ENCODE measurements at regions not wholly inside any gene's neighbourhood (a gene's known extent, or its start where the extent isn't known, plus 50 kb on each side); places are given as distances from the start of the nearest gene placed in this dataset.
"Not testable (repeated sequence)": the region's sequence is repeated elsewhere in the genome, so short reads cannot be mapped to it uniquely, and the experiment has no call there.

DNA sequence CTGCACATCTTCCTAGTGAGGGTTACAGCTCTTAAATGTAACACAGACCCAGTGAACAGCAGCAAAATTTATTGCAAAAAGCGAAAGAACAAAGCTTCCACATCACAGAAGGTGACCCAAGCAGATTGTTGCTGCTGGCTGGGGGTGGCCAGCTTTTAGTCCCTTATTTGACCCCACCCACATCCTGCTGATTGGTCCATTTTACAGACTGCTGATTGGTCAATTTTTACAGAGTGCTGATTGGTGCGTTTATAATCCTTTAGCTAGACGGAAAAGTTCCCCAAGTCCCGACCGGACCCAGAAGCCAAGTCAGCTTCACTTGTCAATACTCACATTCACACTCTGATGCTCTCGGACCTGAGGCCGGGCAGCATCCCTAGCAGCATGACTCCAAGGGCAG is 154.5 kb upstream of the ATP10A start:
- DNase-seq = no peak

DNA sequence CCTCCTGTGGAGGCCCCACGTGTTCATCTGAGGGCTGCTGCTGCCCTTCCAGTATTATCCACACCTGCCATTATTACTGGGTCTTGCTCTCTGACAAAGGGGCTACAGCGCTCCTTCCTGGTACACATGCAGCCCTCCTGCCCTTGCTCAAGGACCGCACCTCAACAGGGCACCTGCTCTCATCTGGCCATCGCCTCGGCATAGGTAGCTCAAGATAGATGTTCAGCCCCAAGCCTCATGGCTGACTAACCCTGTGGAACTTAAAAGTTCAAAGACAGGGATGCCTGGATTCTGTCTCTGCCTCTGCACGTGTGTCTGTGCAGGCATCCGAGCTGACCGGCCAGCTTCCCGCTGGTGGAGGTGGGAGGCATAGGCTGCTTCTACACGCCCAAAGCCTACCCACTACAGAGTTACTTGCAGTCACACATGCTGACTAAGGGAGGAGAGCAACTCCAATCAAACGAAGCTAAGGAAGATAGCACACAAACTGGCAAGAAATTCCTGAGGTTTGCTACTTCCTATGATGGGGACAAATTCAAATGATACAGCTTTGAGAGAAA is 152.5 kb upstream of the ATP10A start:
- no peak for DNase-seq

DNA sequence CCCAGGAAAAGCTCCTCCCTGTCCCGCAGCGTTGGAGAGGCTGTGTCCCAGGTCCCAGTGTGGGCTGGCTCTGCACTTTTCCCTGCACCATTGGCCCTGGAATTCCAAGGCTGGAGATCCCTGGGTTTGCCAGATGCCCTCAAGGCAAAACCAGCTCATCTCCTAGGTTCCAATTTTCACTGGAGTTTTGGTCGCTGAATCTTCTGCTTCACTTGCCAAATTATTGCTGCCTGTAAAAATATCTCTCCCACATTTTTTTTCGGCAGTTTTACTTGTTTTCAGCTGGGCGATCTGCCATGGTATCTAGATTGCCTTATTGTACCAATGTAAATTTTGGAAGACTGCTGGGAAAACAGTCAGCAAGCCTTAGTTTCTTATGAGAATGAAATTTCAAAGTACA is 150.9 kb upstream of the ATP10A start:
- no peak for DNase-seq

- no peak for DNase-seq
These were observed 148.8 kb upstream of the ATP10A start for GRCh38 chr15:26011916-26012315.

- no peak for DNase-seq
These were observed 144.0 kb upstream of the ATP10A start for GRCh38 chr15:26007151-26007550.

DNA sequence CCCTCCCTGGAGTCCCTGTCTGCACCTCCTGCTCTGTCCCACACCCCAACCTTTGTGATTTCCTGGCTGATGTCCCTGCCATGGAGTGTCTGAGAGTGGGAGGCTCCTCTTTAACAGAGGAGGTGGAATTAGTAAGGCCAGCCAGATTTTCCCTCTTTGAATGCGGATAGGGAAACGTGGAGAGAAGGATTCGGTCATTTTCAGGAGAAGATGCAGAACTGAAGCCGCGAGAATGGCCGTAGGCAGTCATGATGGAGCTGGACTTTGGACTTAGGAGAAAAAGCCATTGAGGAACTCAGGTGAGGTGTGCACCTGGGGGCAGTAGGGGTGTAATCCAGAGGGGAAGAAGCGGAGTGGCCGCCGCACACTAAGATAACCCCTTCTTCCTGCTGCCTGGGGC is 138.1 kb upstream of the ATP10A start:
- no peak for DNase-seq

DNA sequence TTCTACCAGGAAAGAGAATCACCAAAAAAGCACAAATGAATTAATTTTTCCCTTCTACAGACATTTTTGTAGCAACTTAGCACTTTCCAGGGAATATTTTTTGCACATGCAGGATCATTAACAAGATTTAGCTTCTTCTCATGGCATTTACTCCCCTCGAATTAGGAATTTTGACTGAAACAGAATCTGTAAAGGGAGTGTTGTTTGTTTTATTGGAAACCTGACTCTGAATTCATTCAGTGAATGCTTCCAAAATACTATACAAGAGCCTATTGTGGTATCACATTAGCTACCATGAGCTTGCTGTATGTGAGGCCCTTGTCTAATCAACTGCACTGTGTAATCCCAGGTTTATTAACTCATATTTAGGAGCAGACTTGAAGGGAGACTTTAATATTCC is 130.4 kb upstream of the ATP10A start:
- DNase-seq = no peak

DNA sequence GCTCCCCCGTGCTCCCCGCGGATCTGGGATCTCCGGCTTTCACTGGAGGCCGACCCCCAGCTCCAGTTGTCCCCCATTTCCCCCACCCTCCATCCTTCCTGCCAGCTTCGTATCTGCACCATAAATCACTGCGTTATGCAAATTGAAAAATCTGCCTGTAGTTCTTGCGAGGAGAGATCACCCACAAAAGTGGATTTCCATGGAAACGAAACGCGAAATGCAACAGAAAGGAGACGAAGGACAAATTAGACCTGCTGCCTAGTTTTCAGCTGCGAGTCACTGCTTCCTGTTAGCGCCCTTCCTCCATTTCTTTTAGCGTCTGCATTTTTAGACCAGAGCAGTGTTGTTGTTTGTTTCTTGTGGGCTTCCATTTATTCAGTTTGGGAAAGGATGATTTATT is 127.1 kb upstream of the ATP10A start:
- DNase-seq = no peak

- no peak for DNase-seq
These were observed 126.2 kb upstream of the ATP10A start for GRCh38 chr15:25989327-25989726.

DNA sequence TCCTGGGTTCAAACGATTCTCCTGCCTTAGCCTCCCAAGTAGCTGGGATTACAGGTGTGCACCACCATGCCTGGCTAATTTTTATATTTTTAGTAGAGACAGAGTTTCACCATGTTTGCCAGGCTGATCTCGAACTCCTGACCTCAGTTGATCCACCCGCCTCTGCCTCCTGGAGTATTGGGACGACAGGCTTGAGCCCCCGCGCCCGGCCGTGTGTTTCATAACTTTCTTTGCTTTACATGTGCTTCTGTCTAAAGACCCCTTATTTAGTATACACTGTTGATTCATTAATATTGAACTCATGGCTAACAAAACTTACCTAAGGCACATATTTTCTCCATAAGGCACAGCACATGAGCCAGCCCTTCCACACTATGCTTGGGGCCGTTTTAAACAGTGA is 125.6 kb upstream of the ATP10A start:
- DNase-seq = not testable (repeated sequence)

DNA sequence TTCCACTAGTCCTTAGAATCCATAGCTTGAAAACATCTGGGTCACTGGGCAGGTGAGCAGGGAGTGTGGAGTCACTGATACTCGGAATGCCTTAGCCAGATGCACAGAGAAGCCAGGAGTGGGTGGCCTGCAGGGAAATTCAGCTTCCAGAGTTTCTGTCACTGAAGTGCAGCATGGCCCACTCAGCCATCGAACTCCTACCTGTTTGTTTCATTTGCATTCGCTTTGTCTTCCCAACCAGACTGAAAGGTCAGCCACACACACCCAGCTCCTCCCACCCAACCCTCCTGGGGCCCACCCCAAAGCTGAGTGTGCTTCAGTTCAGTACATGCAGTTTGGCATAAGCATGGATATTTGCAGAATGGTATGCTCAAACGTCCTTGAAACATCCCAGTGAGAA is 124.5 kb upstream of the ATP10A start:
- no peak for DNase-seq

- DNase-seq = no peak
These were observed 122.0 kb upstream of the ATP10A start for GRCh38 chr15:25985165-25985564.

GRCh38 chr15:25982736-25983135 is 119.6 kb upstream of the ATP10A start:
- DNase-seq = no peak

GRCh38 chr15:25981114-25981513 is 118.0 kb upstream of the ATP10A start:
- DNase-seq = no peak

DNA sequence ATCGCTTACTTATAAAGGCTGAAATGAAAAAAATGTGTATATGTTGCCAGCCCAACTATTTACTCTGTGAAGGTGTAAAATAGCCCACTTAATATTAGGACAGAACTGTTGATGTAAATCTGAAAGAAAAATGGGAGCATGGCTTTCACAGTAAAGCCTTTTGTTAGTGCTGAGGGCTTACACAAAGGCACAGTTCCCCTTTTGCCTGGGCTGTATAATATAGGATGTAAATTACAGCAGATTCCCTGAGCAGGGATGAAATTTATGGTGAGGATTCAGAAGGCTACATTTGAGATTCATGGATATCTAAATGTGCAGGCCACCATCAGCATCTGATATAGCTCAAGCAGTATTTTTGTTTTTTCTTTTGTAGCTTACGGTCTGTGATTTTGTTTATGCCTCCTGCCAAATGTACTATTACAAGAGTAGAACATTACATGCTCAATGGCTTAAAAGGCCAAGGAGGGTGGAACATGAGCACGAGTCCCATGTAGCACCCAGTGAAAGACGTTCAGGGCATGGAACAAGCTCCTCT is 109.1 kb upstream of the ATP10A start:
- DNase-seq = no peak

DNA sequence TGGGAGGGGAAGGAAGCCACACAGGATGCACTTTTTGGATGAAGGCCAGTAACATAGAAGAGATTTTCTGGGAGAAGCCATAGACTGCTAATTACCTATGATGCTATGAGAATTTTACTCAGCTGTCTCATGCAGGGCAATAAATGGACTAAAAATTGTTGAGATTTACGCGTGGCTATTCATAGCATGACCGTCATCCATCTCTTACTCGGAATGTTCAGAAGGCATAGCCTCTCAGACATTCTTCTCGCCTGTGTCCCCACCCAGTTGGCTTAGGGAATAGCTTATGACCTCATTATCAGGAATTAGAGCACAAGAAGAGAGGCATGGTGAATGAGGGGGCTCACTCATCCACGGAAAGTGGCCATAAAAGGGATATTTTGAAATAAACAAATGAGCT is 107.9 kb upstream of the ATP10A start:
- DNase-seq = no peak

DNA sequence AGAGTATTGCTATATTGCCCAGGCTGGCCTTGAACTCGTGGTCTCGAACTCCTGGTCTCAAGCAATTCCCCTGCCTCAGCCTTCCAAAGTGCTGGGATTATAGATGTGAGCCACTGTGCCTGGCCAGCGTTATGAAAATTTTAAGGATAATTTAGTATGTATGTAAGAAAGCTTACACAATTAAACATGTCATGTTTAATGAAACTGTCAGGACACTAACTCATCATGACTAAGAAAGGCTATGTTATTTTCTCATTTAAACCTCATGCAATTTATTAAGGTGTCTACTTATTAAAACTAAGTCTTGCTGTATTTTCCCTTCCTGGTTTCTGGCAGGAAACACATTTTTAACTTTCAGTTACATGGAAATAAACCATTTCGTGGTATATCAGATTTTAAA is 106.8 kb upstream of the ATP10A start:
- DNase-seq = no peak

- no peak for DNase-seq
These were observed 104.0 kb upstream of the ATP10A start for GRCh38 chr15:25967116-25967515.

- no peak for DNase-seq
These were observed 102.2 kb upstream of the ATP10A start for GRCh38 chr15:25965326-25965725.

DNA sequence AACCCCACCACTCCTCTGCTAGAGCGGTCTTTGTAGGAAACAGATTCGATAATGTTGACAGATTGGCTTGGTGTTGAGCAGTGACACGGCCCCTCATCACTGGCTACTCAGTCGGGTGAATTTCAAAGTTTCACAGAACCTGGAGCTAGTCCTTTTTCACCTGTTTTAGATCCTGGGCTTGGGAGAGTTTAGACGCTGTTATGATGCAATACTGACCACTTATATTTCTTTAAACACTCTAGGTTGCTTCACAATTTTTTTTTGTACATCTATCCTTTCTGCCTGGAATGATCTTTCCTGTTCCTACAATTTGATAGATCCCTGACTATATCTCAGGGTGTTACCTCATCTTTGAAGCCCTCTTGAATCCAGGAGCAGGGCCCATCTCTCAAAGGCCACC is 97.1 kb upstream of the ATP10A start:
- DNase-seq = no peak

DNA sequence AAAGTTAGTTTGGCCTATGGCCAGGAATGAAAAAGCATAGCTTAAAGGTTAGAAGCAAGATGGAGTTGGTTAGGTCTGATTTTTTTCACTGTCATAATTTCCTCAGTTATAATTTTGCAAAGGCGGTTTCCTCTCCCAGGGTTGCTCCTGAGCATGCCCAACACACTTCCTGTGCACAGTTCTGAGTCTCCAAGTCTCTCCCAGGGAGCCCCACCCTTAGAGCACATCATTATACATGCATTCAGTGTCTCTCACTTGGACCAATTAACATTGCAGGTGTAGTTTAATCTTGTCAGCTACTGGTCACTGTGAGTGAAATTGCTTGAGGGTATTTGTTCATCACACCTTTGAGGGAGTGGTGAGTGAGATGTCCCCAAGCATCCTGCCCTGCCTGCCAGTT is 96.0 kb upstream of the ATP10A start:
- DNase-seq = no peak

DNA sequence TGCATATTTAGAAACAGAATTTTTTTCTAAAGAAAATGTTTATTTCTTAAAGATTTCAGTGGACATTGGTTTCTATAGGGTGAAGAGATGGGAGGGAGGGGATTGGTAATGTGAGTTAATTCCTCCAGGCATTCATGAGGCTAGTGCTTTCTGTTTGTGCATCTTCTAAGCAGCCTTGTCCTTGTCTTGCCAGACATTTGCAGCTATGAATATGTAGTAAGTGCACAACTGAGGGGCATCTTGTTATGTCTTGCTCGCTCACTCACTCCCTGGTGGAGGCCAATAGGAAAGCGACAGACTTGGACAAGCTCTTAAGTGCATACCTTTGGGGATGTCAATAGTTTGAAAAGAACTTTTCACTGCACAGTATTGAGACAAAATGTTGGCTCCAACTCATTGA is 92.5 kb upstream of the ATP10A start:
- no peak for DNase-seq

GRCh38 chr15:25954398-25954797 is 91.3 kb upstream of the ATP10A start:
- no peak for DNase-seq

- DNase-seq = no peak
These were observed 86.9 kb upstream of the ATP10A start for GRCh38 chr15:25950014-25950413.

All from activated CD8-positive, alpha-beta memory T cell treated with anti-CD3 and anti-CD28 coated beads, Interleukin-2, amount 50 U/mL, for 4 hours (primary cell).